HG02970 (cell line): ENCODE measurements at regions not wholly inside any gene's neighbourhood (a gene's known extent, or its start where the extent isn't known, plus 50 kb on each side); places are given as distances from the start of the nearest gene placed in this dataset.

Source experiments
- ATAC-seq: cut with Tn5 transposase; IDR thresholded peaks from one replicate; pipeline ENCODE4 v1.9.1; 2021; ENCODE audit warnings: mild to moderate bottlenecking, moderate library complexity, moderate number of reproducible peaks; ENCODE audit not compliant: unreplicated experiment, low FRiP score

DNA sequence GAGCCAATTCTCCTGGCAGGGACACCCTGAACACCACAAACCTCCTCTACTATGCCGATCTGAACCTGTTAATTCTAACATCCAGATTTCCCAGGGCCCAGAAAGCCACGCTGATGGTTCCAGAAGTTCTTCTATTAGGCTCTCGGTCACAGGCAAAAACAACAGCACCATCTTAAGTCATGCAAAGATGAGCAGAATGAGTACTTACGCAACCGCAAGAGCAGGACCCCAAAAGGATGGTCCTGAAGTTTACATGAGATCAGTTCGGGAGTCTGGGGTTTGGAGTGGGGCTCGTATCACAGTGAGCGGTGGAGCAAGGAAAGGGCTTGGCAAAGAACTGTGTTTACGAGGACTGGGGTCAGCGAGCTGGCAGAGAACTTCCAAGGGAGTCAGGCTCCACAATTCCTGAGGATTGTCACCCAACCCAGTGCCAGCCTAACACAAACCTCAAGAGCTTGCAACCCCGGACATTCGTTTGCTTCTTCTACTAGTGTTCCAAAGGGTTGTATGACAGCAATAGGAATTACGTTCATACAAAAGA is 532.6 kb downstream of the TNS3 start:
- ATAC-seq: no peak

DNA sequence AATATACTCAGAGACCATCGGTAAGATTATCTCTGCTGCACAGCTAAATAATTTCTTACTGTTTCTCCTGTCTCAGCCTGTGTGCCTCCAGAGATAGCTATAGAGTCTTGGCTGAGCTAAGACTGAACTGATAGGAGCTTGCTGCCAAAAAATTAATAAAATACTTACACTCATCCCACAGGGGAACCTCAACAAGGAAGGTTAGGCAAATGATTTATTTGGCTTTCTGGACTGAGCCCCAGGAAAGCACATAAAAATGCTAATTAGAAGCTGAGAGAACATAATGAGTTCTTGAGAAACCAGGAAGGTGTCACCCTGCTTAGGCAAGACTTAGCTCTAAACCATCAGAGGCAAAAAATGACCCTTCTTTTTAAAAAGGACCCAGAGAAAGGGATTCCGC is 534.5 kb downstream of the TNS3 start:
- no peak for ATAC-seq

DNA sequence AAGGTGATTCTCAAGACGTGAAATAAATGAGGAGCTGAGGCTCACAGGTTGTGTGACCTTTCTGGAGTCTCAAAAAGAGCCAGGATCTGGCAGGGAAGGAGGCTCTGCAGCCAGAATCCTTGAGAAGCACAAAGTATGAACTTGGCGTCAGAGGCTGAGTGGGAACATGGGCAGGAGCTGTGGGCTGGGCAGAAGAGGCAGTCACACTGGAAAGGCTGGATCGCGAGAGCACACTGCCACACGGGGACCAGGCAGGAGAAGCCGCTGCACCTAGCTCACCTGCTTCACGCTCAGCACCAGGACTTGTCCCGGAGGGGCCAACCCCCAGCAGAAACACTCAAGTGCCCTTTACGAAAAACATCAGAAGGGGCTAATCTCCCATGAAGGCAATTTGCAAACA is 535.0 kb downstream of the TNS3 start:
- ATAC-seq: no peak

DNA sequence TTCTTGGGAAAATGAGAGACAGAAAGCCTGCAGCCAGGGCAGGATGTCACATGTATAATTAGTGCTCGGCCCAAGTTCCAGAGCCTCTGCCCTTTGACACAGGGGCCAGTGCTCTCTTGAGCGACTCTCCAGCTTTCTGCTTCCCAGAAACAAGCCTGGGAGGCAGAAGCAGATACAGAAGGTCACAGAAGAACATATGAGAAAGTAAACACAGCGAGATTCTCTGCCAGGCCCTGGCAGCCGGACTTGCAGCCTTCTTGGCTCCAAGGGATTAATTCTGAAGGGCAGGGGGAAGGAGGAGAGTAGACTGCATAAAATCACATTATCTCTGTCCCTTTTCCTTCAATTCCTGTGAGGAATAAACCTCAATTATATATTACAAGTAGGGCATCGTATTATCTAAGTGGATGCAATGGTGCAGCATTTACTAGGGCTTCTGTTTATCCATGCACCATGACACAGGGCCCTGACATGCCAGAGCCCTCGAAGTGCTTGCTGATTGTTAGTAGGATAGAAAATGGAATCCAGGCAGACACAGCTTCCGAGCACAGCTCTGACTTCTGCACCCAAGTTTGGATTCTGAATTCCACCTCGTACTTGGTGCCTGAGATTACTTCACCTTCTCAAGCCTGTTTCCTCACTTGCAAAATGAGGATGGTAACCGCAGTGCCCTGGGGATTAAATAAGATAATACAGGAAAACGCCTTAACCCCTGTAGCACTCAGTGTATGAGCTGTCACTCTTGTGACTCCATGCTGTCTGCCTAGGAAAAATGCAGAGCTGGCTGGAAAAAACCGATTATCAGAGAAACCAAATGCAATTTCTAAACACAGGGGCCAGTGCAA is 536.5 kb downstream of the TNS3 start:
- no peak for ATAC-seq

DNA sequence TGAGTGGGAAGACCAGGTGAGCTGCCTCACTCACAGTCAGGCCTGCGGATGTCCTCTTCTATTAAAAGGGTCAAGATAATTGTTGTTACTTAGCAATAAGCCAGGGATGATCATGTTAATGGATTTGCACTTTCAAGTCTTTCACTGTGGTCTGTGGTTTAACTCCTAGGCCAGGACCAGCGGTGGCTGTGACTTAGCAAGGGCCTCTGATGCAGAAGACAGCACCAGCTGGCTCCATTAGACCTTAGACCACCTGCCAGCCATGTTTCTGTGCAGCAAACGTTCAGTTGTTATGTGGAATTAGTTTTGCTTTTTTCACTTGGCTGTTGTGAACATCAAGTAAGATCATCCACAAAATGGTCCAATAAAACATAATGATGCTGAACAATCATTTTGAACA is 537.3 kb downstream of the TNS3 start:
- ATAC-seq: no peak

DNA sequence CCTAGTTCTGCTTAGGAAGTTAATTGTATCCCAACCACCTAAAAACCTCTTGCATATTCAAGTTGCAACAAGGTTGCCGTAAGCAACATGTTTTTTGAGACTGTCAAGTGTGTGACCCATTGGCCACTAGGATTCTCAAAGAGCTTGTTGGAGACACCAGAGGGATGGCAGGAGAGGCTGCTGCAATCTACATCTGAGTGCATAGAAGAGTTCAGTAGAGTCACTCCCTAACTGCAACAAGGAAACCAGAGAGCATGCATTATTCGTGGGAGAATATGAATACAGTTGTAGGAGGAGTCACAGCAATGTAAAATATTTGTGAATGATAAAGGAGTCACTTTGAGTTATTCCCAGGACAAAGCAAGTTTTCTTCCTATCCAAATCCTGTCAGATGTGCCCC is 538.6 kb downstream of the TNS3 start:
- ATAC-seq: no peak

DNA sequence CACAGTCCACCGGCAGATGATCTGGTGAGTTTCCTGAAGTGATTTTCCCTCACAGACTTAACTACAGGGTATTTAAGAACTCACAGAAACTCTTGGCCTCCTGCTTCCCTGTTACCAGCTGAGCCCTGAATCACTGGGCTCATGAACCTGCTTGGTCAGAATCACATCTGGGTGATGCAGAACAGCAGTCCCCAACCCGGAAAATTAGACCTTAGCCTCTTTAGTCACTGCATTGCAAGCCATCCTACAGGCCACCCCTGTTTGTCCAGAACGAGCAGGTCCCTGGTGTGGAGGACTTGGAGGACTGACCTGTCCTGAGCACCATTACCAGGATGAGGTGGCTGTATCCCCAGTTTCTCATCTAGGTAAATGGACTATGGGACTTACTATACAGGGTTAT is 539.2 kb downstream of the TNS3 start:
- no peak for ATAC-seq

DNA sequence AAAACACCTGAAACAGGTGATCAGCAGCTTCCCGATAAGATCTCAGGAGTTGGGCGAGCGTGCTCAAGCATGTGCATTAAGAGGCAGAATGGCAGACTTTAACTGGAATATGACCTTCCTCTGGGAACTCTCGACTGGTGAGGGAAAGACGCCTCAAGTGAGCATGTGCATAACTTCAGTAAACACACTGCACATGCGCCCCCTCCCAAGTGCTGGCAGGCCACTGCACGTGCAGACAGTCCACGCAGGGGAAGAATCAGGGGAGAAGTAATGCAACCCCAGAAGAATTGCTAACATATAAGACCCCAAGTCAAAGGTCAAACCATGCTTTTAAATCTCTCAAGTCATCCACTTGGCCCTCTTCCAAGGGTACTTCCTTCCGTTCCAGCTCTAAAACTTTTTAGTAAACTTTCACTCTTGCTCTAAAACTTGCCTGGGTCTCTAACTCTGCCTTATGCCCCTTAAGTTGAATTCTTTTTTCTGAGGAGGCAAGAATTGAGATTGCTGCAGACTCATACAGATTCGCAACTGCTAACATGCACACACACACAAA is 541.0 kb downstream of the TNS3 start:
- ATAC-seq: no peak

DNA sequence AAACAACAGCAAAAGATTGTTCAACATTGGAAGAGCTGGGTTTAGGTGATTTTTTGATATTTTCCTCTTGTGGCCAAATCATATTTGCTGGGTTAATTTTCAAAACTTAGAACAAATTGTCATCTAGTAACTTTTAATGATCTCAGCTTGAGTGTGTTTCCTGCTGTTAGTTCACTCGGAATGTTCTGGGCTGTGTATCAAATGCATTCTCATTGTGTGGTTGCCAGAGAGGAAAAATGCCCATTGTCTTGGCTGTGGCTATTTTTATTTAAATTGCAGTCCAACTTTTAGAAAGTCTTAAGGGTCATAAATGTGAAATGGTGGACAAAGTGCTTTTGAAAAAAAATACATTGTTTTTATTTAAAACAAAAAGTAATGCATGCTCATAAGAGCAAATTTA is 542.0 kb downstream of the TNS3 start:
- no peak for ATAC-seq

DNA sequence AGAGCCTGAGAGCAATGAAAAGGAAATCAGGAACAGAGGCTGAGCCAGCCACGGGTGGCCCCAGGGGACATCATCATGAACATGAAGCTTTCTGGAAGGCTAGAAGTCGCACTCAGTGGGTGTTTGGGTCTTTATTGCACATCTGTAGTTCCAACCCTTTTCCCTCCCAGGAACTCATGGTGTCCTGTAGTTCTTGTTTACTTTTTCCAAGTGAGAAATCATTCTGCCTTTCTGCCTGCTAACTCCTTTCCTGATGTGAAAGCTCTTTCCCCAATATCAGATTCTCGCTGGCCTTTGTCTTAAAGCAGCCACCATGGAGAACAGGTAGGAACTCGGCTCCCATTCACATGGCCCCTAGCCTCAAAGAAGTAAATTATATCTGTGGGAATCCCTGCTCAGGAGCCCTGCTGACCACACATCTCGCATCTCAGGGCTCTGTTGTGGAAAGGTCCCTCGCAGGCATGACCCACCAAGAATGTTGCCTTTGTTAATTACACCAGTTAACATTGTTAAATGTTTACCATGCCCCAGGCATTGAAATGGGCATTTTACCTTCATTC is 542.7 kb downstream of the TNS3 start:
- ATAC-seq: no peak

DNA sequence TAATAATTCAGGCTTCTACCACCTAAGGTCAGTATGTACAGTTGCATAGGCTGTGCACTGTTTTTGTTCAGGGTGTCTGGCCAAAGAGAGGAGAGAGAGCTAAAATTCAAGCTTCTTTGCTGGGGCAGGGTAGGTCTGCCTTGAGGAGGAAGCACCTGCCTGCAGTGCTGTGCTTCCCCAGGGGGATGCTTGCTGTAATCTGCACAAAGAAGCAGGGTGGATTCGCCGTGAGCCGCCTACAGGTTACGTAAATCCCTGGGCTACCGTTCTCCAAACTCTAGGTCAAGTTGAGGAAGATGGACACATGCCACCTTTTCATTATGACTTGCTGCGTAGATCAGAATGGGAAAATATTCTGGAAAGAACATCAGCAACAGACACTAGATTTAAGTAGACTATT is 543.3 kb downstream of the TNS3 start:
- no peak for ATAC-seq

DNA sequence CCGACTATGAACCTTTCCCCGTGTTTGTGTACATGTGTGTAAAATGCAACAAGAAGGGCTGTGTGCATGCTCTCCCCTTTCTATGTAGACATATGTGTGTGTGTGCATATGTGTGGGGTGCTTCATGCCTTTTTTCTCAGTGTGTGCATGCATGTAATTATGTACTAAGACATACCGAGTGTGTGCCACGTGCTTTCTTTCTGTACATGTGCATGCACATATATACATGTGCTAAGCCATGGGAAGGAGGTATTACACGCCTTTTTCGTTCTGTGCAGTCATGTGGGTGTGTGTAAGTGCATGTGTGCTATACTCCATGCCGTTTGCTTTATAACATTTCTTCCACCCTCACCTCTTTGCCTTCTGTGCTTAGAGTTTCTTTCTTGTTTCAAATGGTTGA is 544.3 kb downstream of the TNS3 start:
- no peak for ATAC-seq

DNA sequence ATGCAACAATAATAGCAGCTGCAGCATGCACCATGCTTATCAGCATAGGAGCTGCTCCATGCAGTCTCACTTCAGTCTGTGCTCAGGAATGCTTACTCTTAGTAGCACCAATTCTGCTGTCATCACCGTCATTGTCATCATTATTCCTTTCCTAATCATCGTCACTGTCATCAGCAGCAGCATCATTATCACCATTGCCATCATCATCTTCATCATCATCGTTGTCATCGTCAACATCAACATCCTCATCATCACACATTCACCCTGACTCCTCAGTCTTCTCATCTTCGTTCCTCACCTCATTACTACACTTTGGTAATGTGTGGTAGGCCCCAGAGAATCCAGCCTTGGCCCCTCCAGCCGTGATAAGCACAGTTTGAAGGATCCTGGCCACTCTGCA is 545.0 kb downstream of the TNS3 start:
- ATAC-seq: no peak

DNA sequence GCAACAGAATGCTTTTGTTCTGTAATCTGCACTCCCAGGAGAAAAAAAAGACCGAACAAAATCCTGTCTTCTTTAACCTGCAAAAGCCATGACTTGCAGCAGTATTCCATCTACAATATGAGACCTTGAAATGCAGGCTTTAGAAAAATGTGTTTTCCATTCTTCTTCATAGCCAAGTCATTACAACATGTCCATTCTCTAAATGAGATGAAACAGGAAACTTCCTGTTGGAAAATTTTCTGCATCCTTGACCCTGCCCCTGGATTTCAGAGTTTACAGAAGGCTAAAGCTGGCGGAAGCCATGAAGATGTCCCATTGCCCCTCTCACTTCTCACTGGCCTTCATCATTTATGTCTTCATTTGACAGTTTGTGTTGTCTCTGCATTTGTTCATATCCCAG is 546.4 kb downstream of the TNS3 start:
- ATAC-seq: no peak

DNA sequence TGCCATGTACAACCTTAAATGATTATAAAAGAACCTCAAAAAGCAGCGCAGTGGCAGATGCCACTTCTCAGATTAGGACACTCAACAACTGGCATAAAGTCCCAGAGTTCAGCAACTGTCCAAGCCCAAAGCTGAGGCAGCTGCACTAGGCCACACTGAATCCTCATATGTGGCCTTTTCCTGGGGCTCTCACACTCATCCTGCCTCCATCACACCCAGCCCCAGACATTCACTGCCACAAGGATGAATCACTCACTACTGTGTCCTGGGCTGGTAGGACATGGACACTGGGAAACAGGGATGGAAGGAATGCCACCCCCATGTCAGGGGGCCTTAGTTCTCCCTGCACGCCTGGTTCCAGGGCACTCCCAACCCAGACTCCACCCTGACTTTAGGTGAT is 547.7 kb downstream of the TNS3 start:
- no peak for ATAC-seq

DNA sequence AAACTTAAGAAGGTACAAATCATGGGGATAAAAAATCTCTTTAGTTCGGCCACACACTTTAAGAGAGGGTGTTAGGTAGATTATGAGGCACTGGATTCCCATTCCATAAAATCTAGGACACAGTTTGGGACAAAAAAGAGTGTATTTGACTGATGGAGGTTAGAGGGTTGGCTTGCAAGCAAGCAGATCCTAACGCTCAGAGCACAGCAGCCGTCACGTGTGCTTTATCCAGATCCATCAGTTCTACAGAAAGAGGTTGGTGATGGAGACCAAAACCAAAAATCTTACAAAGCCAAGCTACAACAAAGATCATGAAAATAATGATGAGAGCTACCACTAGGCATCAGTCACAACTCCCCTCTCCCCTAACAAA is 549.4 kb downstream of the TNS3 start:
- no peak for ATAC-seq

DNA sequence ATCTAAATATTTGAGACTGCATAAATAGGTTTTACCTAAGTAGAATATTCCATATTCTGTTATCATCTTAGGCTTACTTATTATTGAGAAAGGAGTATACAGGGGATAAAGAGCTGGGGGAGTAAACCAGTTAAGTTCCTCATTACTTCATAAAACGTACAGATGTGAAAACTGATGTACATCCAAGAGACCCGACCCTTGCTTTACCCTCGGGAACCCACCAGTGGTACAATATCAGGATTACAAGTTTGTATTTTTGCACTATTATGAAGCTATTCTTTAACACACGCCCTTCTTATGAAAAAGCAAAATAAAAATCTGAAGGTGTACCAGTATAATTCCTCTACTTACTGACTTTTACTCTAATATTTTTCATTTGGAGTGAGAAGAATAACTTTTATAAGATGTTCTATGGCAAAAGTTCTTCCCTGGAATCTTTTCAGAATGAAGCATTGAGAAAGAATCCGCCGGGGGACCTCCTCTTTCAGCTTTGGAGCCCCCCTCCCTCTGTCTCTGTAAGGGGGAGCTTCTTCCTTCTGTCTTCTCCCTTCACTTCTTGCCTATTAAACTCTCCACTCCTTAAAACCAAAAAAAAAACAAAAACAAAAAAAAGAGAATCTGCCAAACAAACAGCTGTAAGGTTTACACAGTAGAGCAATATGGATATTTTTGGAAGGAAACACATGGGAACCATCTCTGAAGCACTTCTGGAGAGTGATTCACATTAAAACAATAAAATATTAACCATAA is 550.0 kb downstream of the TNS3 start:
- ATAC-seq: no peak

DNA sequence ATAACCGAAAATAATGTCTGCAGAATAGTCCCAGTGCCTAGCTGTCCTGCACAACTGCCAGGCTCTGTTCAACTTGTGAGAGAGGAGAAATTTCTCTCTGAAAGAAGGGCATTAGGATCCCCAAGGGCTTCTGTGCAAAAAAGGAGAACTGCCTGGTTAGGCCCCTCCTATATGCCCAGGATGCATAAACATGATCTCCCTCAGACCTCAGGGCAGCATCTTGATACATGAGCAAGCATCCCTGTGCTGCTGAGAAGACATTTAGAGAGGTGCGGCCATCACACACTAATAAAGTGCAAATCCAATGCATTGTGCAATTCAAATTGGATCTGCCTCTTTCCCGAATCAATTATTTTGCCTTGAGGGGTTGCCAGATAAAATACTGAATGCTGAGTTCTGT is 553.6 kb downstream of the TNS3 start:
- no peak for ATAC-seq

DNA sequence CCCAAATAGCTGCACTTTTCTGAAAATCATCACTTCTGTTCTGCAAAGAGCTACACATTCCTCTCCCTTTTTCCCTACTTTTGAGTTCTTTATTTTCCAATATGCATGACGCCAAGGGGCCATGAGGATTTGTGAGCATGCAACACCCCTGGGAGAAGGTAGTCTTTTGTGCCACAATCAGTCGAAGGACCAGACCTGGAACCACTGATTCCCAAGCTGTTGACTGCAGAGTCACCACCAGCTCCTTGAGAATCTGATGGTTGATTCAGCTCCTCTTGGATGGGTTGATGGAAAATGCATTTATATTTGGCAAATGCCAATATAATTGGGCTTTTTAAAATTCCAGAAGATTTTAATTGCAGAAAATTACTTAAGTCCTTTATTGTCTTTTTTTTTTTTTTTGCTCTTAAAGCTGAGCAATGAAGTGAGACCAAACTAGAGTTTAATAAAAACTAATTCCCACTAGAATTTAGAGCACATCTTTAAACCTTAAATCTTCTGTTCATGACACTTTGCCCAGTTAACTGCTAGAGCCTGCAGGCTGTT is 554.1 kb downstream of the TNS3 start:
- ATAC-seq: no peak

DNA sequence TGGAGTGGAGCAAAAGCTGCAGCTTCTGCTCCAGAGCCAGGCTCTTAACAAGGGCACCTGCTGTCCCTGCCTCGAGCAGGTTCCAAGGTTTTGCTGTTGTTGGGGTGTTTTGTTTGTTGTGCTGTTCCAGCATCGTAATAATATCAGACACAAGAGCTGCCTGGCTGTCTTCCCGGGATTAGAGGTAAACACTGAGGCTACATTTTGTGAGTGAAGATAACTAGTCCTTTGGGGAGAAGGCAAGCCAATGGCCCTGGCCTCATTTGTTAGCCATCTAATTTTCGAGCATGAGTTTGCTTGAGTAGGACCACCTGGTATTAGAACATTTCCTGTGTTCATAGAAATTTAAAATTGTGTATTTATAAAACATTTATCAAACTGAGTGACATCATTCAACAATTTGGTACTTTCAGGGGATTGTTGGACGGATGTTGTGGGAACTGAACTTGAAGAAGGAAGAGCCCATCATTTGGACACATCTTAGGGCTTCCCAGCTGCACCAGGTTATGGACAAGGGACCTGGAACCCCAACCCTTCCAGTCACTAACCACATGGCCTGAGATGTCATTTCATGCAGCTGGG is 555.0 kb downstream of the TNS3 start:
- no peak for ATAC-seq

DNA sequence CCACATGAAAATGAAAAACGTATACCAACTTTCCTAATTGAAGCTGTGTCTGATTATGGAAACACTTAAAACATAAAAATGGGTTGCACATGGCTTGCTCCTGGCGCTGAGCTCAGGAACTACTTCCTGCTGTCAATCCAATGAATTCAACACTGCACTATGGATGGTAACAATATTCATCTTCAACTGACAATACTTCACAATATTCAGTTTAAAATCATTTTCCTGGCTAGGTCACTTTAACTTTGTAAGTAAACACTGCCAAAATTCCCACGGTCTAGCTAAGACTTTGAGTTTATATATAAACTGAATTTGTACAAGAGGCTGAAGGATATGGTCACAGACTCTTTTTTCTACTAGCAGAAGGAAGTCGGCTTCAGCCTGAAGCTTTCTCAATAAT is 556.9 kb downstream of the TNS3 start:
- ATAC-seq: no peak
